HG02870 (cell line): ENCODE measurements at regions not wholly inside any gene's neighbourhood (a gene's known extent, or its start where the extent isn't known, plus 50 kb on each side); places are given as distances from the start of the nearest gene placed in this dataset.

Experiments
- ATAC-seq: cut with Tn5 transposase; IDR thresholded peaks from one replicate; pipeline ENCODE4 v1.9.1; 2021; ENCODE audit warnings: mild to moderate bottlenecking, moderate library complexity; ENCODE audit not compliant: unreplicated experiment

DNA sequence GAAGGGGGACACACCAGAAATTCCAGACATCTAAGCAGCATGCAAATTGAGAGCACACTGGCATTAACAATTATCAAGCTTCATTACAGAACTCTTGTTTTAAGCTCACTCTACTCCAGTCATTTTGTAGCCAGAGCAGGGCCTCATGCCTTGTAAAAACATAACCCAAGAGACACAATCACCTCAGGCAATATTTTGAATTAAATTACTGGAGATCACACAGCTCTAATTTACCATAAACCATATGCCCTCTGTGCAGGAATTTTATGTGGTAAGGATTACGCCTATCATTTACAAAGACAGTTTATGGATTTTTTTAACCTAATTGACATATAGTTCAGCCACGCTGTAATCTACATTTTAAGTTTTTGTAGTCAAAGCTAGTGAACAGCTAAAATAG lies 414.1 kb upstream of the DDI1 start:
- ATAC-seq = no peak

DNA sequence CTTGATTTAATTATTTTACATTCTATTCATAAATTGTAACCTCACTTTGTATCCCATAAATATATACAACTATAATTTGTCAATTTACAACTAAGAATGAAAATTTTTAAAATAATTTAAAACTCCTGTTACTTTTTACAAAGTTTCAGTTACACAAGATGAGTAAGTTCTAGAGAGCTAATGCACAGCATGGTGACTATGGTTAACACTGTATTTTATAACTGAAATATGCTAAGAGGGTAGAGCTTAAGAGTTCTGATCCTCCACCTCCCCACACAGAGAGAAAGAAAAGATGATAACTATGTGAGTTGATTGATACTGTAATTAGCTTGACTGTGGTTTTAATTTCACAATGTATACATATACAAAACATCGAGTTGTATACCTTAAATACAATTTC lies 412.5 kb upstream of the DDI1 start:
- ATAC-seq = peak; percentile 60

DNA sequence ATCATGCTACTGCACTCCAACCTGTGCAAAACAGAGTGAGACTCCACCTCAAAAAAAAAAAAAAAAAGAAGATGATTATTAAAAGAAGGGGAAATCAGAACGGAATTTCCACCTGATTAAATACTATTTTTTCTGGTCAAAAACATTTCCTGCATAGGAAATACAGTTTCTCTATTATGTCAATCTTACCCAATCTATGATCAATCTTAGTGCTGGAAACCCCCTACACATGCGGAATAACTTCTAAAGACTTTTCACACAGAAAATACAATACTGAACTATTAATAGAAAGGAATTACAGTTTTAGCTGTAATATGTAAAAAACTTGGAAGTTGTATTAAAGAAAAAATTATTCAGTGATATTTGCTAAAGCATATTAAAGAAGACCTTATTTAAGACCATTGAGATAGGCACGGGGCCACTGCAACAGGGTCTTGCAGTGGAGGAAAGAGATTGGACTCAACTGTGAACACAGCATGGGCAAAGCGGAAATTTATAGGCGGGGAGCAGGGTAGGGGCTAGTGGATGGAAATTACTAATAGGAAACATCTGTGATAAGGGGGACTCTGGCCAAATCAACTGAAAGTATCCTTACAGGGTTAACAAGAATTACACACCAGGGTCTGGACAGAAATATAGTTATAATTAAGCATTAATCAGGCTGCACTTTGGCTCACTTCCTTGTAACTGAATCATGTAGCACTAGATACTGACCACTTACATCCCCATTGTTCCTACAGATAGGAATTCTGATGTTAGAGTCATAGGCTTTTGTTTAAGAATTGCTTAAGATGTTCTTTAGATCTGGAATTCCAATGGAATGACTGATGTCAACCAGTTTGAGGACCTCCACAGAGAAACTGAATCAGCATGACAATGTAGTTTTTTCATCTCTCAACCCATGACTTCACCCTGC lies 411.5 kb upstream of the DDI1 start:
- no peak for ATAC-seq

DNA sequence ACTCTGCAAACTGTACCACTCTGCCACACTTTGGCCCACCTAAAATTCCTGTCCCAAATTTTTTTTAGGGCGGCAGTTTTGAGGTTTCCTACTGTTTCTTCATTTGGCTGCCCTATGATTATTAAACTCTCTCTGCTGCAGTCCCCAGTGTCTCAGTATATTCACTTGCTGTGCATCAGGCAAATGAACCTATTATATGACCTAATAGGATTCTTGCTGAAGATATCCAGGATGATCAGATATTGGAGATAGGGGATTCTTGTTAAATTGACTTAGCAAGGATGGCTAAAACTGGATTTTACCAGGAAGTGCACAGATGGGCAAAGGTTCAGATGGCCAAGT lies 410.8 kb upstream of the DDI1 start:
- no peak for ATAC-seq

DNA sequence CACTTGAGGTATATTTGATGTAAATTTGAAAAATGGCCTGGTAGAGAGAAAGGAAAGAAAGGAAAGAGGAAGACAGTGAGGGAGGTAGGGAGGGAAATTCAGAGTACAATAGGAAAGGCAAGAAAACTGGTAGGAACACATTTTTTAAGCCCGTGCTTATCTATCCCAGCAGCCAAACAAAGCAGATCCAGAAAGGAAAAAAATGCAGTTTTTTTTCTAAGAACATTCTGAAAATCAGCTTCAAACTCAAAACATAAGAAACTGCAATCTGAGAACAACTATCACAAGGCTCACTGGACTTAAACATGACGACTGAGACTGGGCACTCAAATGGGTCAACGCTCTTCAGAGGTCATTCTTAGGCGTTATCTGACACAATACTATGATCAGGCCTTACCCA lies 408.3 kb upstream of the DDI1 start:
- no peak for ATAC-seq

DNA sequence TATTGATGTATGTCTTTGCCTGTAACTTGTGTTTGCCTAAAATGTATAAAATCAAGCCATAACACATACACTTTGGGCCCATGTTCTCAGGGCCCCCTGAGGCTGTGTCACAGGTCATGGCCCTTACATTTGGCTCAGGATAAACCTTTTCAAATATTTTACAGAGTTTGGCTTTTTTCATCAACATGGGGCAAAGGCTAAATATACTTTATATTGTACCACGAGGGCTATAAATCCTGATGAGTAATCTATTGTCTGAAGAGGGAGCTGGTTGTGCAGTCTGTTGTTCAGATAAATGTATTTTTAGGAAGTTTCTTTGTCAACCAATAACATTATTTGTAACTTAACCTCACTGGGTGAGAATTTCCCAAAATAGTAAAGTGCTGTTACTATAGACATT lies 404.6 kb upstream of the DDI1 start:
- no peak for ATAC-seq

DNA sequence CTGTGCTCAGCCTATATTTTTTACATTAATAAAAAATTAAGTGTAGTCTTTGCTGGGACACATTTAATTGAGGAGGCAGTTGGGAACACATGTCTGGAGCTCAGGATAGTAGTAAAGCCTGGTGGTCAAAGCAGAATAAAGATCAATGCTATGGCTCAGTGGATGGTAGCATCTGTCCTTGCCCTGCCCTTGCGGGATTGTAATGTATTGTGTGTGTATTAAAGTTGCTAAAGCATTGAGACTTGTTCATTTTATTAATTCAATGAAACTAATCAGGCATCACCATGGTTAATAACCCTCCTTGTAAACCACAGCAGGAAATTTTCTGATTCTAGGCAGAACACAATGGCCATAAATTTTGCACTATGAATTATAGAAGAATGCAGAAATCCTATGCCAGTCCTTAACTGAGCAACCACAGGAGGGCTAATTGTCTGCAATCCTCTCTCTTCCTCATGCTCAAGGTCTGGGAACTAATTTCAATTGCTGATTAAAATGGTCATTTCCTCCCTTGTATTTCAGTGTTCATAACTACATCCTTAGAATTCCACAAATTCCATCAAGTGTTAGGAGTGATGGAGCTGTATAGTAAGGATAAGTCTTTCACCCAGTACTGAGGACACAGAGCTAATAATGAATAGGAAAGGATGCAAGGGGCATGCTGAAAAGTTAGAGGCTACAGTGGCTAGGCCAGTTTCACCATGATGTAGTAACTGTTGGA lies 403.2 kb upstream of the DDI1 start:
- ATAC-seq = no peak

DNA sequence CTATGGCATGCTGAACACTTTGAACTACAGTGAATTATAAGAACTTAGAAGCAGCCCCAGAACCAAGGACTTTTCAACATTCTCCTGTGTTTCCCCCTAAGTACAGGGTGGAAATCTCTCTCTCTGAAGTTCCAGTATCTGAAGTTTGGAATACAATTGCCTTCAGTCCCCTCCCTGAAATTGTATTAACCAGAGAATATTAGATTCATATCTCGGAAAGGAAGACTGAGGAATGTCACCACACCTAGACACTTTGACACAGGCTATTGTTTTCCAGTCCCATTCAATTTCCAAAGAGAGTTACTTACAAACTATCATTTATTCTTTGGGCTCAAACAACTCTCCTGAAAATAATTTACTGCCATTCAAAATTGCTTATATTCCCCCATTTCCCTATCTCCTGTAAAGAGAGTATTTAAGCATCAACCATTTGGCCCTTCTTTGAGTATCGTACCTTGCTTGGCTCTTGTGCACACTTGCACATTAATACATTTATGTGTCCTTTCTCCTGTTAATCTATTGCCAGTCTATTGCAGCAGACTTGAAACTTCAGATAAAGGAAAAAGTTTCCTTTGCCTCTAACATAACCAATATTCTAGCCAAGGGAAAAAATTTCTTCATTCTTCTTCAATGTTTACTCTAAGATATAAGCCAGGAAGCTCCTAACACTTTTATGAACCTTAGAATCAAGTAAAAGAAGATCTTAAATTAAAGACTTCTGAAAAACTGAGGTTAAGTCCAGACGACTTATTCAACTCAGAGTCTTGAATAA lies 402.4 kb upstream of the DDI1 start:
- ATAC-seq = no peak

DNA sequence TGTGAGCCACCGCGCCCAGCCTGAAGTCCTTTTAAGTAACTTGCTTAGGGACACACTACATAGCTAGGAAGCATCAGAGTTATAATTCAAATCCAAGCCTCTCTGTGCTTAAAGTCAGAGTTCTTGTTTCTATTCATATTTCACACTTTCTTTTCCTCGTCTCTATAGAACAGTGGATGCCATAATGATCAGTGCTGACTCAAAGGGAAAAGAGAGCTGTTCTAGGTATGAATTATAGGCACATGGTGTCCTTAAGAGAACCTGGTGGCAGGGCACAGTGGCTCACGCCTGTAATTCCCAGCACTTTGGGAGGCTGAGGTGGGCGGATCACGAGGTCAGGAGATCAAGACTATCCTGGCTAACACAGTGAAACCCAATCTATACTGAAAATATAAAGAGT lies 400.2 kb upstream of the DDI1 start:
- peak; percentile 73 for ATAC-seq

DNA sequence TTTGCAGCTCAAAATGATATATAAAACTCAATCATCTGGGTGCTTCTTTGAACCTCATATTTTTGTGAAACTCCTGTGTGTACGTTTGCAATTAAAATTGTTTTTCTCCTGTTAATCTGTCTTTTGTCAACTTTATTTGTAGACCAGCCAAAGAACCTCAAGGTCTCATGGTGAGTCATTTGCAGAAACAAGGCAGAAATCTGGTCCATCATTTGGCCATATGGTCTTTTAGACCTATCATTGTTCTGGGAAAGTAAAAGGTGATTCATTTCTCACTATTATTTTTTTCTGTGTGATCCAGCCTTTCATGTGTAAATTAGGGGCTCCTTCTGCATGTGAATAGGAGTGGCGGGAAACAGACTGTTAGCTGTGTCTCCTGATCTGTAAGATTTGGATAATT lies 399.1 kb upstream of the DDI1 start:
- no peak for ATAC-seq

DNA sequence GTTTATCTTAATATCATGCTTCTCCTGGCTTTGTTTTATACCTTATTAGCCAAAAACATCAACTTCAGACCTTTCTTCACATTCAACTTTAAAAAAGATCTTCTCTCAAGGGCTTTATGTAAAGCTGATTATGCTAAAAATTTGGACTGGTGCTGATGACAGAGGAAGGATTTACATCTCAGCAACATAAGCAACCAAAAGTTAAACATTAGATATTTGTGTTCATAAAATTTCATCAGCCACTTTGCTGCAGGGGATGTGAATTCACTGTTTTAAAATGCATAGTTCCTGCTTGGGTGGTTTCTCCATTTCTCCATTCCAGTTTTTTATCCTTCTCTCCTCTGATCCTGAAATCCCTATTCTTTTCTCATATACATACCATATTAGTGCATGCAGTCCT lies 398.6 kb upstream of the DDI1 start:
- no peak for ATAC-seq

DNA sequence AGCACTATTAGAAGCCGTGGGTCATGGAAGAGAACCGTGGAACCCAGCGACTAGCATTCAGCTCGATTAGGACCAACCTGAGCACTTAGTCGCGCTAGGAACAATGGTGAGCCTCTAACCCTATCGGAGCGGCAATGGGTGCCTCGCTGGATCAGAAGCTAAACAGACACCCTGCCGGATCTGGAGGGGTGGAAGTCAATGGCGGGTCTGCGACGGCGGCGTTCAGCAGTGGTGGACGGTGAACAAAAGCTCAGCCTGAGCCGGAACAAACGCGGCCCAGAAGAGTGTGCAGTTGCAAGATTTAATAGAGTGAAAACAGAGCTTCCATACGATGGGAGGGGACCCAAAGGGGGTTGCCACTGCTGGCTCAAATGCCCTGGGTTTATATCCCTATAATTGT lies 391.8 kb upstream of the DDI1 start:
- ATAC-seq = no peak

DNA sequence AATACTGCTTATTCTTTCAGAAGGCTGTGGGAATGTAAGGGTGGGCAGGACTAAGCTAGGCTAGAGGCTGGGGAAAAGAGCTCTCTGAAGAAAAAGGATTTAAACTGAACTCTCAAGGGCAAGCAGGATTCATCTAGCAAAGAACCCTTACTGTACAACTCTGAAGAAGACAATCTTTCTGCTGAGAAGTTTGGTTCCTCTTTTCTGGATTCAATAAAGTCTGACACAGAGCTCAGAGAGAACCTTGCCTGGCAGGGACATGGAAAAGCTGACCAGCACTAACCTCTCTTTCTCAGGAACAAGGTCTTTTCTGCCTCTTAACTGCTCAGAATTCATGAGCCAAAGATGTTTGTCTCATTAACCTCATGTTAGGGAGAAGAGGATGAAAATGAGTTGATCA lies 388.4 kb upstream of the DDI1 start:
- no peak for ATAC-seq

DNA sequence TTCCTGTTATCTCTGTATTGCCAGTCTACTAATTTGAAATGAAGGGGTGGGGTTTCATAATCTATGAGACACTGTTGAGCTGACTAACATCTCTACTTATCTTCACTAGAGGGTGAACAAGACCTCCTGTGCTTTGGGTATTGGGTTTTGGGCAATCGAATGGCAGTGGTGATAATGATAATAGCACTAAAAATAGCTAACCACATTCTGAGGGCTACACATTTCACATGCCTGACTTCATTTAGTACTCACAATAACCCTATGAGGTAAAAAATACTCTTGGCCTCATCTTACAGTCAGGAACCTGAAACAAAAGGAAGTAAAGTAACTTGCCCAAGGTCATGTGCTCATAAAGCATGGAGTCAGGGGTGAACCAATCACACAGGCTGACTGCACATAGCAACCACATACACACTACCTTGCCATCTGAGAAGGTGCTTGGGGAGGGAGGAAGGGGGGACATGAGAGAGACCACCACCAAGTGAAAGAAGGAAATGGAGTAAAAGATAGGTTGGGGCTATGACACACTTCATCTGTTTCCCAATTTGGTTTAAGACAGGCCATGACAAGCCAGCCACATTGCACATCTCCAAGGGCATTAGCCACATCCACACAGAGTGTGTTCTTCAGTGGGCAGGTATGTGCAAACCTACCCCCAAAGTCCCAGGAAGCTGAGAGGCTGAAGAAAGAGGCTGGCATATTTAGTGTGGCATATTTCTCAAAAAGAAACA lies 387.6 kb upstream of the DDI1 start:
- no peak for ATAC-seq

DNA sequence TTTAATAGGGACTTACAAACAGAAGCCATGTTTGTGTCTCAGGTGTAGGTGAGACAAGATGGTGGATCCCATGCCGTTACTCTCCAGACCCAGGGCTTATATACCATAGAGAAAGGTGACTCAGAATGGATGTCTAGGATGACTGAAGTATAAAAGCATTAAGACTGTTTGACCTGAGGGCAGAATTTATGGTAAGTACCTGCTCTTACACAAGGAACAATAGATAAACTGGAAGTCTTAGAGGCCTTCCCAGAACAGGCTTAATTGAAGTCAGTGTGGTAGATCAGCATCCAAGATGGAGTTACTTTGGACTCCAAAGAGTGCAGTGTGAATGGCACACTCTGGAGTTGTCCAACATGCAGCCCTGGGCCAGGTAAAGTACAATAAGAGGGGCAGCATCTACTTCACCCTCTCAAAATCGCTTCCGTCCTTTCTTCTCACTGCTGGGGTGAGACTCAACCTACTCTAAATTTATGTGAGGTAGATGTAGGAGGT lies 387.0 kb upstream of the DDI1 start:
- ATAC-seq = no peak

DNA sequence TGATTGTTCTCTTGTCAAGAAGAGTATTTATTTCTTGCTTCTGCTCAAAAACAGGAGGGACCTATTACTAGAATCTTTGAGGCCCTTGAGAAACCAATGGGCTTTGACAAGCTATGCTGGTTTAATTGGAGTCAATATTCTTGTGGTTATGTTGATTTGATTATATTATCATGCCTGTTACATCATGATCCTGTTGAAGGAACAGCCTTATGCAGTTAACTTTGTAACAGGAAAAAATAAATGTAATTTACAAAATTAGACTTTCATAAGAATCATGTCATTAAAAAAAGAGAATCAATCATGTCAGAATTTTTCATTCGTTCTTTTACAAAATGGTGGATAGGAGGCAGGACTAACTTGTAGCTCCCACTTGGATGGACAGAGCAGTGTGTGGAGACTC lies 386.1 kb upstream of the DDI1 start:
- ATAC-seq = no peak

DNA sequence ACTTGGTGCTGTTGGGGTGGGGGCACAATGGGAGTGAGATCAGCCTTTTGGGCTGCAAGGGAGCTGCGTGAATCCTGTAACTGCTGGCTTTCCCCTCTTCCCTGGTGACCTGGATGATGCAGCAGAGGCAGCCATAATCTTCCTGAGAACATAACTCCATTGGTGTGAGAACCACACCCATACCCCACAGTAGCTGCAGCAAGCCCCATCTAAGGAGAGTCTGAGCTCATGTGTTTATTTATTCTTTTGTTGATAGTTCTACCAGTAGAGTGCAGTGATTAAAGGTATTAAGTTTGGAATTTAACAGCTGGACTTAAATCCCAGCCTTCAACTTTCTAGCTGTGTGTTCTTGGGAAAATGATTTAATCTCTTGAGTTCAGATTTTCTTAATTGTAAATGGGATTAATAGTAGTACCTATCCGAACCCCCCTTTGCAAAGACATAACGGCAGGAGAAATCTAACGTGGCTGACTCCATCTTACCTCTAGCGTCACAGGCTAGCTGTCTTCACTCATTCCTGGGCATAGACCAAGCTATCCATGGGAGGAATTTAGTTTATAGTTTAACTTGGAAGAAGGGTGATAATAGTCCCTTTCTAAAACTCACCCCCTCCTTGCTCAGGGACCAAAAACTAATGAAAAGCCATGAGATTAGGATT lies 385.0 kb upstream of the DDI1 start:
- ATAC-seq = no peak

DNA sequence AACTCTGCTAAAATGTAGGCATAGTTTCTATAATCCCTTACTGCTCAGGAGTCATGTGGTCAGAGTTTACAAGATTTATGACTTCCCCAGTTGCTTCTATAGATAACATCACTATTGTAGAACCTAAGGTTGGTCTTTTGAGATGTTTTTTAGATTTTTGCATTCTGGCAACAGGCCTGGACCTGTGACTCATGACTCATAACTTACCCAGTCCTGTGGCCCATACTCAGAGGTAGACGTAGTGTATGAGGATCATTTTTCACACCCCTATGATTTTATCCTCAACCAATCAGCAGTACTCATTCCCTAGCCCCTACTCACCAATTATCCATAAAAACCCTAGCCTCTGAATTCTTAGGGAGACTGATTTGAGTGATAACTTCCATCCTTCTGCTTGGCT lies 384.4 kb upstream of the DDI1 start:
- no peak for ATAC-seq

DNA sequence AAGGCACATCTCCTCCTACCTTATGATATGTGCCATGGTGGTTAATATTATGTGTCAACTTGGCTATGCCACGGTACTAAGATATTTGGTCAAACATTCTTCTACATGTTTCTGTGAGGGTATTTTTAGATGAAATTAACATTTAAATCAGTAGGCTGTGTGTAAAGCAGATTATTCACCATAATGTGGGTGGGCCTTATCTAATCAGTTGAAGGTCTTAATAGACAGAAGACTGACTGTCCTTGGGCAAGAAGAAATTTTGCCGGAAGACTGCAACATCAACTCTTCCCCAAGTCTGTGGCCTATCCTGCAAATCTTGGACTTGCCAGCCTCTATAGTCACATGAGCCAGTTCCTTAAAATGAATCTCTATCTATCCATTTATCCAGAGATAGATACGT lies 380.1 kb upstream of the DDI1 start:
- no peak for ATAC-seq

DNA sequence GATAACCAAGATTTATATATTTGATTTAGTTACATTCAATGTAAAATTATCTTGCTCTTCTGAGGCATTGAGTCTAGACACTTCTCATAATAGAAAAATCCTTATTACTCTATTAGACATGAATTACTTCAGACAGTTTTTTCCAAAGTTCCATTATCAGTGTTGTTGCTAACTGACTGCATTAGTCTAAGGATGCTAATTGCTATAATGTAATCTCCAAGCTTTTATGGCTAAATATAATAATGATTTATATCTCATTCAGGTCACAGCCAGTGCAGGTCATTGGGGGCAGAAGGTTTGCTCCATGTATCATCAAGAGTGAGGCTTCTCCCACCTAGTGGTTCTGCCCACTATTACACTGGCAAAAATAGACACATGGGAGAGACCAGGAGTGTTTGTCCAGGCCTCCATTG lies 377.2 kb upstream of the DDI1 start:
- no peak for ATAC-seq
